Neuronal stem cell (in vitro differentiated cells): ENCODE measurements at regions not wholly inside any gene's neighbourhood (a gene's known extent, or its start where the extent isn't known, plus 50 kb on each side); places are given as distances from the start of the nearest gene placed in this dataset.

Source experiments
- DNase-seq: peaks from one replicate; pipeline ENCODE4 v3.0.0-alpha.2; 2013; ENCODE audit warnings: low spot score
- H2AFZ ChIP-seq: one replicate; pipeline ENCODE4 v1.6.1; 2013; ENCODE audit warnings: mild to moderate bottlenecking, low read length, inconsistent platforms
- H2AK5ac ChIP-seq: 2 replicates; pipeline ENCODE4 v1.6.1; 2013; ENCODE audit warnings: low read depth, mild to moderate bottlenecking, inconsistent platforms, low read length, moderate library complexity, mixed read lengths
- H2BK120ac ChIP-seq: 2 replicates; pipeline ENCODE4 v1.6.1; 2013; ENCODE audit warnings: low read depth, mild to moderate bottlenecking, inconsistent platforms, low read length, moderate library complexity, mixed read lengths
- H2BK12ac ChIP-seq: one replicate; pipeline ENCODE4 v1.6.1; 2013; ENCODE audit warnings: low read length, inconsistent platforms
- H2BK15ac ChIP-seq: 2 replicates; pipeline ENCODE4 v1.6.1; 2013; ENCODE audit warnings: mild to moderate bottlenecking, low read length, inconsistent platforms, mixed read lengths
- H2BK5ac ChIP-seq: one replicate; pipeline ENCODE4 v1.6.1; 2013; ENCODE audit warnings: inconsistent platforms, mild to moderate bottlenecking, low read length, moderate library complexity
- H3K14ac ChIP-seq: one replicate; pipeline ENCODE4 v1.6.1; 2013; ENCODE audit warnings: low read length, inconsistent platforms
- H3K18ac ChIP-seq: 2 replicates; pipeline ENCODE4 v1.6.1; 2013; ENCODE audit warnings: low read length, inconsistent platforms
- H3K23ac ChIP-seq: 2 replicates; pipeline ENCODE4 v1.6.1; 2013; ENCODE audit warnings: low read depth, mild to moderate bottlenecking, mixed read lengths, low read length, inconsistent platforms; ENCODE audit not compliant: poor library complexity
- H3K27ac ChIP-seq: replicated peaks from 3 replicates; pipeline ENCODE4 v1.5.1; 2013; ENCODE audit warnings: low read length, inconsistent platforms
- H3K27me3 ChIP-seq, 3 experiments: 2 replicates each; pipeline ENCODE4 v1.6.1; 2013; ENCODE audit warnings: low read length in 3 of 3, mild to moderate bottlenecking in 2 of 3, inconsistent platforms in 1 of 3, low read depth in 1 of 3, mixed read lengths in 1 of 3, moderate library complexity in 1 of 3; ENCODE audit not compliant: control insufficient read depth in 3 of 3, insufficient read depth in 3 of 3
- H3K36me3 ChIP-seq, 2 donors: replicated peaks in 1 of 2; 2 replicates each; pipeline ENCODE4 v1.6.1; 2013; ENCODE audit warnings: low read length in 2 of 2; ENCODE audit not compliant: control insufficient read depth in 2 of 2, insufficient read depth in 2 of 2
- H3K4ac ChIP-seq: 2 replicates; pipeline ENCODE4 v1.6.1; 2013; ENCODE audit warnings: inconsistent platforms, mild to moderate bottlenecking, low read length, moderate library complexity
- H3K4me1 ChIP-seq, 2 donors: 1 replicate in 1 of 2; 2 replicates in 1 of 2; pipeline ENCODE4 v1.6.1; 2013; ENCODE audit warnings: low read length in 2 of 2, low read depth in 1 of 2; ENCODE audit not compliant: control insufficient read depth in 2 of 2, insufficient read depth in 1 of 2
- H3K4me2 ChIP-seq: one replicate; pipeline ENCODE4 v1.6.1; 2013; ENCODE audit warnings: mild to moderate bottlenecking, low read length, inconsistent platforms; ENCODE audit not compliant: insufficient read depth, poor library complexity, severe bottlenecking
- H3K4me3 ChIP-seq, 2 donors: 2 replicates each; pipeline ENCODE4 v1.5.1; 2013; ENCODE audit warnings: low read length in 2 of 2, mild to moderate bottlenecking in 2 of 2, inconsistent platforms in 1 of 2, moderate library complexity in 1 of 2
- H3K79me1 ChIP-seq: one replicate; pipeline ENCODE4 v1.6.1; 2013; ENCODE audit warnings: low read depth, mild to moderate bottlenecking, inconsistent platforms, low read length, moderate library complexity
- H3K9ac ChIP-seq: one replicate; pipeline ENCODE4 v1.6.1; 2013; ENCODE audit warnings: mild to moderate bottlenecking, low read depth, low read length, inconsistent platforms; ENCODE audit not compliant: poor library complexity
- H3K9me3 ChIP-seq, 2 donors: replicated peaks in 1 of 2; 2 replicates each; pipeline versions ENCODE3 to v1.6.1; 2013; ENCODE audit warnings: low read length in 2 of 2, mild to moderate bottlenecking in 2 of 2, inconsistent platforms in 1 of 2, low read depth in 1 of 2, mixed read lengths in 1 of 2, moderate library complexity in 1 of 2; ENCODE audit not compliant: control insufficient read depth in 2 of 2, insufficient read depth in 1 of 2
- H4K8ac ChIP-seq: one replicate; pipeline ENCODE4 v1.6.1; 2013; ENCODE audit warnings: low read depth, mild to moderate bottlenecking, inconsistent platforms, low read length, moderate library complexity
- H4K91ac ChIP-seq: one replicate; pipeline ENCODE4 v1.6.1; 2013; ENCODE audit warnings: low read length, low read depth, mild to moderate bottlenecking, inconsistent platforms; ENCODE audit not compliant: poor library complexity
- WGBS, 2 donors: extraction: QIAGEN DNeasy Blood & Tissue Kit; methylation state at CpG; one replicate each; pipeline ENCODE4 v1.1.7; 2013; ENCODE audit warnings: missing lambda C conversion rate in 2 of 2, mixed read lengths in 1 of 2; ENCODE audit not compliant: insufficient read length in 2 of 2, insufficient replicate concordance in 1 of 2; ENCODE audit errors: extremely low coverage in 2 of 2; 5-methylcytosine and 5-hydroxymethylcytosine counted together

- Histone ChIP-seq H3K27ac (peak overlapping the region; percentile 2), H4K8ac (no peak overlapping the region)
These were observed 59.2 kb downstream of the C9orf50 start for GRCh38 chr9:129561594-129562281.

GRCh38 chr9:129560881-129561306, 60.0 kb downstream of the C9orf50 start:
- no peaks in the 10 kb centered on the region for H3K36me3 ChIP-seq
- peak overlapping the region; percentile 19 for H4K91ac ChIP-seq
- H4K8ac ChIP-seq = no peak overlapping the region
- H3K9me3 ChIP-seq = no peaks in the 10 kb centered on the region
- no peak overlapping the region for H3K27ac ChIP-seq
- peak overlapping the region; percentile 10 for H2BK120ac ChIP-seq
- H3K4me3 ChIP-seq = no peak overlapping the region
- peak overlapping the region; percentile 59 for H2BK15ac ChIP-seq
- H3K18ac ChIP-seq = peak overlapping the region; percentile 55
- peaks cover 3% of the 10 kb centered on the region for H3K79me1 ChIP-seq
- no peak overlapping the region for H2BK12ac ChIP-seq
- H3K27me3 ChIP-seq = peaks cover 0 to 2% (median 0%) of the 10 kb centered on the region in 3 experiments
- peaks cover 40 to 54% of the 10 kb centered on the region in 2 donors for H3K4me1 ChIP-seq
- H2BK5ac ChIP-seq = peak overlapping the region; percentile 21
- peak overlapping the region; percentile 38 for H3K4ac ChIP-seq
- H3K23ac ChIP-seq = no peak overlapping the region
- no peak overlapping the region for H2AFZ ChIP-seq
- H3K14ac ChIP-seq = no peak overlapping the region
- peak overlapping the region; percentile 68 for H2AK5ac ChIP-seq
- no CpG with 5 or more reads among the region's 13 CpGs for WGBS, 2 donors
- DNase-seq = no peak
- H3K9ac ChIP-seq = no peak overlapping the region
- H3K4me2 ChIP-seq = no peak overlapping the region

More at GRCh38 chr9:129561594-129562281, 59.2 kb downstream of the C9orf50 start:
- H2BK120ac ChIP-seq = peak overlapping the region; percentile 10
- peaks cover 33 to 47% of the 10 kb centered on the region in 2 donors for H3K4me1 ChIP-seq
- peak overlapping the region; percentile 46 for H2BK12ac ChIP-seq
- peaks cover 0 to 2% (median 0%) of the 10 kb centered on the region in 3 experiments for H3K27me3 ChIP-seq
- H3K4ac ChIP-seq = no peak overlapping the region
- H3K36me3 ChIP-seq = no peaks in the 10 kb centered on the region
- H3K79me1 ChIP-seq = peaks cover 3% of the 10 kb centered on the region
- H3K23ac ChIP-seq = no peak overlapping the region
- H2BK5ac ChIP-seq = peak overlapping the region; percentile 49
- H3K18ac ChIP-seq = peak overlapping the region; percentile 81
- no peak overlapping the region for H3K4me2 ChIP-seq
- peak overlapping the region; percentile 59 for H2BK15ac ChIP-seq
- H3K9me3 ChIP-seq = no peaks in the 10 kb centered on the region
- H3K4me3 ChIP-seq = no peak overlapping the region
- H4K91ac ChIP-seq = peak overlapping the region; percentile 19
- H3K14ac ChIP-seq = peak overlapping the region; percentile 17
- peak overlapping the region; percentile 68 for H2AK5ac ChIP-seq
- peak overlapping the region; percentile 79 for H2AFZ ChIP-seq
- WGBS, 2 donors = no CpG with 5 or more reads among the region's 28 CpGs
- no peak for DNase-seq
- H3K9ac ChIP-seq = no peak overlapping the region

- Histone ChIP-seq H3K27ac (peak overlapping the region; percentile 27), H3K4me3 (no peak overlapping the region), H3K36me3 (no peaks in the 10 kb centered on the region), H3K23ac (no peak overlapping the region), H4K8ac (no peak overlapping the region), H2BK120ac (no peak overlapping the region), H2BK15ac (no peak overlapping the region), H2BK5ac (no peak overlapping the region), H3K18ac (peak overlapping the region; percentile 89), H3K4ac (no peak overlapping the region), H2BK12ac (no peak overlapping the region), H2AFZ (no peak overlapping the region), H3K9ac (no peak overlapping the region), H3K27me3 (no peaks in the 10 kb centered on the region), H3K79me1 (peaks cover 3% of the 10 kb centered on the region), H3K9me3 (no peaks in the 10 kb centered on the region), H4K91ac (no peak overlapping the region), H3K14ac (no peak overlapping the region), H2AK5ac (peak overlapping the region; percentile 34), H3K4me2 (no peak overlapping the region), H3K4me1 (peaks cover 49 to 61% of the 10 kb centered on the region in 2 donors)
- no CpG with 5 or more reads among the region's 4 CpGs for WGBS, 2 donors
- DNase-seq = no peak
These were observed 61.4 kb downstream of the C9orf50 start for GRCh38 chr9:129559506-129559881.
